SK-N-MC (cell line): ENCODE measurements at regions not wholly inside any gene's neighbourhood (a gene's known extent, or its start where the extent isn't known, plus 50 kb on each side); places are given as distances from the start of the nearest gene placed in this dataset.

Experiments used
- EZH2 ChIP-seq: fragments of 200-600 bp; sonication (generic); IDR thresholded peaks from one replicate; pipeline ENCODE4 v1.6.1; 2017; ENCODE audit warnings: antibody characterized with exemption
- POLR2AphosphoS5 ChIP-seq: IDR thresholded peaks from 2 replicates; pipeline ENCODE4 v1.6.1; 2012; ENCODE audit warnings: mild to moderate bottlenecking, low read depth, low read length, borderline replicate concordance

DNA sequence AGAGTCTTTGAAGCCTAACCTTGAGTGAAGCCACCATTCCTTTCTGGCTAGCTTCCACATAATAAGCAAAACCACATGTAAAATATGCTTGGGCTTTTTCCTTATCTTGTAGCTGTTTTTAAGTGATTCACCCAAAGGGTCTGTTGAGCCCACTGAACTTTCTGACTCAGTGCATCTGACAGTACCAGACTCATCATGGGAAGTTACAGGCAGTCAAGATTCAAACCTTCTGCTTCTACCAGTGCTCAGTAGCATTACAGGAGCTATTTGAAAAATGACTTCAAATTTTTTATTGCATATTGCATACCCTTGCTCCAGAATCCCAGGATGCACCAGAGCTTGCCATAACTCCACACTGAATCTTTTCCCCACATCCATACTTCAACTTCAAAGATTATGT is 87.5 kb upstream of the PTPRD start:
- no peak for TF ChIP-seq POLR2AphosphoS5
- no peak for TF ChIP-seq EZH2
